PC-3 (cell line): ENCODE measurements at regions not wholly inside any gene's neighbourhood (a gene's known extent, or its start where the extent isn't known, plus 50 kb on each side); places are given as distances from the start of the nearest gene placed in this dataset.

Source experiments
- CTCF ChIP-seq: fragments of 300-600 bp; sonication (generic); conservative IDR thresholded peaks from 2 replicates; pipeline ENCODE4 v1.5.1; 2017; ENCODE audit warnings: antibody characterized with exemption, low read depth, mild to moderate bottlenecking, low read length
- EZH2 ChIP-seq: fragments of 300-600 bp; sonication (generic); IDR thresholded peaks from one replicate; pipeline ENCODE4 v1.6.1; 2017; ENCODE audit warnings: antibody characterized with exemption, mild to moderate bottlenecking, low read length; ENCODE audit not compliant: unreplicated experiment
- EZH2phosphoT487 ChIP-seq: fragments of 300-600 bp; sonication (generic); IDR thresholded peaks from 2 replicates; pipeline ENCODE4 v1.6.1; 2018; ENCODE audit warnings: mild to moderate bottlenecking, antibody characterized with exemption, low read length, borderline replicate concordance

DNA sequence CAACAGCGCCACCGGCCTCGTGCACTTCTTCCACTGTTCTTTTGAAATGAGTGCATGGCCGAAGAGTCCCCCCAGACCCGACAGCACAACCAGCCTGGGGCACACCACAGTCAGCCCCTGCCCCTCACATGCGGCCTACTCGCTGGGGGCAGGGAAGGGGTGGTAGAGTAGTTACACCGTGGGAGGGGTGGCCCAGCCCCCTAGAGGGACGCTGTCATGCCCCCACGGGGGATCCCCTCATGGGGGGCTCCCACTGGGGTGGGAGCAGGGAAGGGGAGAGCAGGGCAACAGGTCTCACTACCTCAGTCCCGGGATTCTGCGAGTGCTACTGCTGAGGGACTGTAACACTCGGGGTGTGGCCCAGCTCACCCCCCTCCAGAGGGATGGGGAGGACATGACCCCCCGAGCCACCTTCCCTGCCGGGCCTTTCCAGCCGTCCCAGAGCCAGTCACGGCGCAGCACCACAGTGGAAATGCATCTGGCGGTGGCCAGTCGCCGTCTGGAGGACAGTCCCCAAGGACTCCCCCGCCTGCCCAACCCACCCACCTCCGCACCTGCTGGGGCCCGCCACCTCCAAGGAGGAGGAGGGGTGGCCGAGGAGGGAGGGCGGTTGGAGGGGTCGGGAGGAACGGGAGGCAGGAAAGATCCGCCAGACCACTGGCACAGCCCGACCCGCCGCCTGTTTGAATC is 84.6 kb upstream of the ZNF254 start:
- TF ChIP-seq CTCF = no peak
- TF ChIP-seq EZH2 = no peak
- TF ChIP-seq EZH2phosphoT487 = no peak
